ENCODE measurements at regions not wholly inside any gene's neighbourhood (a gene's known extent, or its start where the extent isn't known, plus 50 kb on each side); places are given as distances from the start of the nearest gene placed in this dataset.

DNA sequence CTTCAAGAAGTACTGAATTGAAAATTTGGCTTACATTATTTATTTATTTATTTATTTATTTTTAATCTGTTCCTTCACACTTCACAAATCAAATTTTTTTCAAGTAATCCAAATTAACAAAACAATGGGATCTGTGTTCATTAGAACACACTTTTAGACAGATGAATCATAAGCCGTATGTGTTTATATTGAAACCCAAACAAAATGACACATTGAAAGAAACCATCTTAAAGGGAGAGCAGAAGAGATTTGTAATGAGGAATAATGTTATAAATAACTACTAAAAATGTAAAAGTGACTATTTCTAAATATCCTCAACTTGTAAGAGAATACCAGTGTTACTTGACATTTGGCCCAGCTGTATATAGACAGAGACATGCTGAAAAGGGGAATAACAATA lies 991.0 kb upstream of the CHAC2 start:
- TF ChIP-seq, protein P1, sequence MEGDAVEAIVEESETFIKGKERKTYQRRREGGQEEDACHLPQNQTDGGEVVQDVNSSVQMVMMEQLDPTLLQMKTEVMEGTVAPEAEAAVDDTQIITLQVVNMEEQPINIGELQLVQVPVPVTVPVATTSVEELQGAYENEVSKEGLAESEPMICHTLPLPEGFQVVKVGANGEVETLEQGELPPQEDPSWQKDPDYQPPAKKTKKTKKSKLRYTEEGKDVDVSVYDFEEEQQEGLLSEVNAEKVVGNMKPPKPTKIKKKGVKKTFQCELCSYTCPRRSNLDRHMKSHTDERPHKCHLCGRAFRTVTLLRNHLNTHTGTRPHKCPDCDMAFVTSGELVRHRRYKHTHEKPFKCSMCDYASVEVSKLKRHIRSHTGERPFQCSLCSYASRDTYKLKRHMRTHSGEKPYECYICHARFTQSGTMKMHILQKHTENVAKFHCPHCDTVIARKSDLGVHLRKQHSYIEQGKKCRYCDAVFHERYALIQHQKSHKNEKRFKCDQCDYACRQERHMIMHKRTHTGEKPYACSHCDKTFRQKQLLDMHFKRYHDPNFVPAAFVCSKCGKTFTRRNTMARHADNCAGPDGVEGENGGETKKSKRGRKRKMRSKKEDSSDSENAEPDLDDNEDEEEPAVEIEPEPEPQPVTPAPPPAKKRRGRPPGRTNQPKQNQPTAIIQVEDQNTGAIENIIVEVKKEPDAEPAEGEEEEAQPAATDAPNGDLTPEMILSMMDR (IDR thresholded peaks at IDR 0.05; ENCODE audit: low read depth, low read length, poor library complexity, severe bottlenecking): no peak
- TF ChIP-seq EZH2phosphoT487 (IDR thresholded peaks at IDR 0.05; ENCODE audit: borderline replicate concordance, low read length): no peak

All from DOHH2 (cell line).